ENCODE measurements at regions not wholly inside any gene's neighbourhood (a gene's known extent, or its start where the extent isn't known, plus 50 kb on each side); places are given as distances from the start of the nearest gene placed in this dataset.

DNA sequence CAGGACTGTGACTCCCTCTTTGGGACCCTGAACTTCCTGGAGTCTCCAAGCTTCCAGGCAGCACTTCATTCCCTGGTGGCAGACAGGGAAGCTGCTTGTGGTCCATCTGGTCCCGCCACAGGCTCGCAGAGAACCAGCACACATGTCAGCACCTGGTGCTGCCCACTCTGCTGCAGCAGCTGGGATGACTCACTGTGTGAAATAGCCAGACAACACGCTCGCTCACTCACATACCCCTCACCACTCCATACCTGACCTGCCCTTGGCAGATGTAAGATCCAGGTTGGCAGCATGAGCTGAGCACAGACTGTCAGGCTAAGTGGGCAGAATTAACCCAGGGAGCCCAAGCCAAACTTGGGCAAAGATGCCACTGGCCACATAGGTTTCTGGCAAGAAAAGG lies 613.5 kb downstream of the PCDH18 start:
- Histone ChIP-seq H3K4me1 (no peaks in the 10 kb centered on the region), H3K9me3 (no peaks in the 10 kb centered on the region), H3K4me3 (no peak overlapping the region), H3K27ac (no peak overlapping the region), H3K36me3 (no peaks in the 10 kb centered on the region), H3K27me3 (no peaks in the 10 kb centered on the region)
- intact Hi-C loops (cut with DNase I; ENCODE audit: low total_unique reads) (no loop called here), in situ Hi-C loops (cut with MboI; ENCODE audit: low sequenced_read_pairs in 4 of 4) (no loop called here)
- TF ChIP-seq POLR2A (IDR thresholded peaks at IDR 0.05) = no peak
- TF ChIP-seq, protein P1, sequence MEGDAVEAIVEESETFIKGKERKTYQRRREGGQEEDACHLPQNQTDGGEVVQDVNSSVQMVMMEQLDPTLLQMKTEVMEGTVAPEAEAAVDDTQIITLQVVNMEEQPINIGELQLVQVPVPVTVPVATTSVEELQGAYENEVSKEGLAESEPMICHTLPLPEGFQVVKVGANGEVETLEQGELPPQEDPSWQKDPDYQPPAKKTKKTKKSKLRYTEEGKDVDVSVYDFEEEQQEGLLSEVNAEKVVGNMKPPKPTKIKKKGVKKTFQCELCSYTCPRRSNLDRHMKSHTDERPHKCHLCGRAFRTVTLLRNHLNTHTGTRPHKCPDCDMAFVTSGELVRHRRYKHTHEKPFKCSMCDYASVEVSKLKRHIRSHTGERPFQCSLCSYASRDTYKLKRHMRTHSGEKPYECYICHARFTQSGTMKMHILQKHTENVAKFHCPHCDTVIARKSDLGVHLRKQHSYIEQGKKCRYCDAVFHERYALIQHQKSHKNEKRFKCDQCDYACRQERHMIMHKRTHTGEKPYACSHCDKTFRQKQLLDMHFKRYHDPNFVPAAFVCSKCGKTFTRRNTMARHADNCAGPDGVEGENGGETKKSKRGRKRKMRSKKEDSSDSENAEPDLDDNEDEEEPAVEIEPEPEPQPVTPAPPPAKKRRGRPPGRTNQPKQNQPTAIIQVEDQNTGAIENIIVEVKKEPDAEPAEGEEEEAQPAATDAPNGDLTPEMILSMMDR (IDR thresholded peaks at IDR 0.05 in 4 of 5, conservative IDR thresholded peaks at IDR 0.05 in 1 of 5) = no peak
- DNase-seq = no peak
- no peak for ATAC-seq

DNA sequence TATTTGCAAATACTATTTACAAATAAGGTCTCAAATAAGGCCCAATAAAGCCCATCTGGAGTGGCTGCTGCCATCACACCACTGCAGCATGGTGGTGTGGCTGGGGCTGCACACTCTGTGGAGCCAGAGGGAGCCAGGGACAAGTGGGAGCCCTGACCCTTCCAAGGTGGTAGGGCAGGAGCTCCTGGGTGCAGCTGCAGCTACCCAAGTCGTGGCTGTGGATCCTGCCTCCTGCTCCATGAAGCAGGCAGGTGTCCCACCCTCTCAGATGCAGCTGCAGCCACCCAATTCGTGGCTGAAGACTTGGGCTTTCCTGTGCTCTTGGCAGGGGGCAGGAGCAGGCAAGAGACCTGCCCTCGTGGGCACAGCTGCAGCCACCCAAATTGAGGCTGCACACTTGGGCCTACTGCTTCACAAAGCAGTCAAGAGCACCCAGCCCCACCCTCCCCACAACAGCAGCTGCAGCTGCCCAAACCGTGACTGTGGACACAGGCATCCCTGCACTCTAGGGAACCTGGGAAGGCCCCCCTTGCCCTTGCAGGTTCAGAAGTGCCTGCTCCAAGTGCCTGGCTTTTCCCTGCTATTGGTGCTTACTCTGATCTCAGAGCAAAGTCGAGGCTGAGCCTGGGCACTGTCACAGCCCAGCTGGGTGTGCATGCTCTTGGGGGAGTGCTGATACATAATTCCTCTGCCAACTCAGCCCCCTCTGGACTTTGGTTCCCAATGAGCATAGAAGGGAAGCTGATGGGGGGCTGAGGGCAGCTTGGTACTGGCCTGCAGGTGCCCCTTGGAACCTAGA lies 614.8 kb downstream of the PCDH18 start:
- no peak overlapping the region for H3K27ac ChIP-seq
- H3K4me3 ChIP-seq = no peak overlapping the region
- no peaks in the 10 kb centered on the region for H3K36me3 ChIP-seq
- no peak for ATAC-seq
- H3K27me3 ChIP-seq = no peaks in the 10 kb centered on the region
- intact Hi-C loops (cut with DNase I; ENCODE audit: low total_unique reads) (no loop called here), in situ Hi-C loops (cut with MboI; ENCODE audit: low sequenced_read_pairs in 4 of 4) (no loop called here)
- TF ChIP-seq, protein P1 (IDR thresholded peaks at IDR 0.05 in 4 of 5, conservative IDR thresholded peaks at IDR 0.05 in 1 of 5) = no peak
- no peak for TF ChIP-seq POLR2A (IDR thresholded peaks at IDR 0.05)
- no peak for DNase-seq
- no peaks in the 10 kb centered on the region for H3K4me1 ChIP-seq
- H3K9me3 ChIP-seq = no peaks in the 10 kb centered on the region

DNA sequence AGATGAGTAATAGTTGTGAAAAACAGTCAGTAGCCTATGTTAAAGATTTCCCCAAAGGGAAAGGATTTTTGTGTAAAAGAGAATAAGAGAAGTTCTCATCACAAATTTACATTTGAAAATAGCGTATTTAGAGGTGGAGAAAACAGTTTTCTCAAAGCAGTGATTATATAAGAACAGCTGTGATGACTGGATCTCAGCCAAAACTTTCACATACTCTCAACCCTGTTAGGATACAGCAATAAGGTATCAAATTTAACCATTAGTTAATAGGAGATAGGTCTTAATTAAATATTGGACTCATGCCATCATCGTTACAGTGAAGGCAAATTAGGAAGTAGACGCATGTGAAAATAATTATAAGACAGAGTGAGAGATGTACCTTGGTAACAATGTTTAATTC lies 622.7 kb downstream of the PCDH18 start:
- Histone ChIP-seq H3K4me3 (no peak overlapping the region), H3K4me1 (no peaks in the 10 kb centered on the region), H3K36me3 (no peaks in the 10 kb centered on the region), H3K9me3 (no peaks in the 10 kb centered on the region), H3K27ac (no peak overlapping the region), H3K27me3 (no peaks in the 10 kb centered on the region)
- no peak for ATAC-seq
- TF ChIP-seq, protein P1 (IDR thresholded peaks at IDR 0.05 in 4 of 5, conservative IDR thresholded peaks at IDR 0.05 in 1 of 5) = no peak
- no peak for TF ChIP-seq POLR2A (IDR thresholded peaks at IDR 0.05)
- intact Hi-C loops (cut with DNase I; ENCODE audit: low total_unique reads) (no loop called here), in situ Hi-C loops (cut with MboI; ENCODE audit: low sequenced_read_pairs in 4 of 4) (no loop called here)
- no peak for DNase-seq

DNA sequence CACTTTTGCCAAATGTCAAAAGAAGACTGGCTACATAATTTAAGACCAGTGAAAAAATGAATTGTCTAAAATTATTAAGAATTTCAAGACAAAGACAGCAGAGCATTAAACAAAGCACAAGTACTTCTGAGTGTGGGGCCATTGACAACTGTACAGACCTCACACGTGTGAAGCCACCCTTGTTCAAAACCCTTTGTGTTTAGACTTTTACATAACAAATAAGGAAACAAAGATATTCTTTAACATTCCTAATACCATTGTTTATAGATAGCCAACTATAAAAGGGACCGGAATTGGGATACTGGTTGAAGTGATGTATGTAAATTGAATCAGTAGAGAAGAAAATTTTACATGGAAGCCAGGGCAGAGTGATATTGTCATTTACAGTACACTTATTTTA lies 624.2 kb downstream of the PCDH18 start:
- H3K4me3 ChIP-seq = no peak overlapping the region
- no peaks in the 10 kb centered on the region for H3K27me3 ChIP-seq
- DNase-seq (no peak), ATAC-seq (no peak)
- TF ChIP-seq POLR2A (IDR thresholded peaks at IDR 0.05) = no peak
- TF ChIP-seq, protein P1 (IDR thresholded peaks at IDR 0.05 in 4 of 5, conservative IDR thresholded peaks at IDR 0.05 in 1 of 5) = no peak
- no peaks in the 10 kb centered on the region for H3K9me3 ChIP-seq
- H3K27ac ChIP-seq = no peak overlapping the region
- in situ Hi-C loops (cut with MboI; ENCODE audit: low sequenced_read_pairs in 4 of 4) = no loop called here
- no peaks in the 10 kb centered on the region for H3K4me1 ChIP-seq
- intact Hi-C loops (cut with DNase I; ENCODE audit: low total_unique reads) = no loop called here
- no peaks in the 10 kb centered on the region for H3K36me3 ChIP-seq

DNA sequence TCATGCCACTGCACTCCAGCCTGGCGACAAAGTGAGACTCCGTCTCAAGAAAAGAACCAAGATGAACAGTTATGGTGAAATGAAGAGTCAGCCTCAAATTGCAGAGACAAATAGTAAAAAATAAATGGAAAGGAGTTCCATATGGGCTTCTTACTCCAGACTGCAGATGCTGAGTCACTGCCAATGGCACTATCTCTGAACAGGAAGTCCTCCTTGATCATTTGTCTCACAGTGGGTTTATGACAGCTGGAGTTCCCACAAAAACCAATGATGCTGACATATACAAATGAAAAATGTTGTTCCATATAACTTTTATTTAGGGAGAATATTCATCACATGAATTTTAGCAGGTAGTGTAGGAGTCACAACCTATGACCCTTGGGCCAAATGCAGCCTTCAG lies 631.6 kb downstream of the PCDH18 start:
- TF ChIP-seq, protein P1 (IDR thresholded peaks at IDR 0.05 in 4 of 5, conservative IDR thresholded peaks at IDR 0.05 in 1 of 5) = no peak
- TF ChIP-seq POLR2A (IDR thresholded peaks at IDR 0.05) = no peak
- intact Hi-C loops (cut with DNase I; ENCODE audit: low total_unique reads) (no loop called here), in situ Hi-C loops (cut with MboI; ENCODE audit: low sequenced_read_pairs in 4 of 4) (no loop called here)
- ATAC-seq = no peak
- Histone ChIP-seq H3K4me1 (no peaks in the 10 kb centered on the region), H3K27ac (no peak overlapping the region), H3K9me3 (no peaks in the 10 kb centered on the region), H3K27me3 (no peaks in the 10 kb centered on the region), H3K4me3 (no peak overlapping the region), H3K36me3 (no peaks in the 10 kb centered on the region)
- DNase-seq = no peak
